ENCODE measurements at regions not wholly inside any gene's neighbourhood (a gene's known extent, or its start where the extent isn't known, plus 50 kb on each side); places are given as distances from the start of the nearest gene placed in this dataset.

GRCh38 chr13:97696921-97697320 lies 256.6 kb upstream of the IPO5 start:
- intact Hi-C loops (cut with DNase I) = no loop called here
- no peak overlapping the region for H3K9ac ChIP-seq (ENCODE audit: low read length in 3 of 3)

GRCh38 chr13:97700306-97700848 lies 253.1 kb upstream of the IPO5 start:
- FAIRE-seq = no peak
- no peaks in the 10 kb centered on the region for H3K36me3 ChIP-seq (ENCODE audit: control insufficient read depth in 2 of 3, insufficient read depth in 3 of 3, low read length in 3 of 3)

More at GRCh38 chr13:97696921-97697320, 256.6 kb upstream of the IPO5 start:
- no peaks in the 10 kb centered on the region for H3K4me1 ChIP-seq (ENCODE audit: control insufficient read depth in 2 of 3, insufficient read depth in 2 of 3, low read depth in 1 of 3, low read length in 3 of 3)
- H3K4me3 ChIP-seq (ENCODE audit: low read length in 3 of 3) = no peak overlapping the region
- H3K27ac ChIP-seq (ENCODE audit: low read depth in 2 of 2, low read length in 2 of 2) = no peak overlapping the region
- H3K9me3 ChIP-seq (ENCODE audit: control insufficient read depth in 2 of 3, insufficient read depth in 1 of 3, low read length in 3 of 3) = no peaks in the 10 kb centered on the region
- FAIRE-seq = no peak
- H3K27me3 ChIP-seq (ENCODE audit: control insufficient read depth, insufficient read depth, low read length) = no peaks in the 10 kb centered on the region
- no peak for DNase-seq
- no peaks in the 10 kb centered on the region for H3K36me3 ChIP-seq (ENCODE audit: control insufficient read depth in 2 of 3, insufficient read depth in 3 of 3, low read length in 3 of 3)
- TF ChIP-seq, protein P1, sequence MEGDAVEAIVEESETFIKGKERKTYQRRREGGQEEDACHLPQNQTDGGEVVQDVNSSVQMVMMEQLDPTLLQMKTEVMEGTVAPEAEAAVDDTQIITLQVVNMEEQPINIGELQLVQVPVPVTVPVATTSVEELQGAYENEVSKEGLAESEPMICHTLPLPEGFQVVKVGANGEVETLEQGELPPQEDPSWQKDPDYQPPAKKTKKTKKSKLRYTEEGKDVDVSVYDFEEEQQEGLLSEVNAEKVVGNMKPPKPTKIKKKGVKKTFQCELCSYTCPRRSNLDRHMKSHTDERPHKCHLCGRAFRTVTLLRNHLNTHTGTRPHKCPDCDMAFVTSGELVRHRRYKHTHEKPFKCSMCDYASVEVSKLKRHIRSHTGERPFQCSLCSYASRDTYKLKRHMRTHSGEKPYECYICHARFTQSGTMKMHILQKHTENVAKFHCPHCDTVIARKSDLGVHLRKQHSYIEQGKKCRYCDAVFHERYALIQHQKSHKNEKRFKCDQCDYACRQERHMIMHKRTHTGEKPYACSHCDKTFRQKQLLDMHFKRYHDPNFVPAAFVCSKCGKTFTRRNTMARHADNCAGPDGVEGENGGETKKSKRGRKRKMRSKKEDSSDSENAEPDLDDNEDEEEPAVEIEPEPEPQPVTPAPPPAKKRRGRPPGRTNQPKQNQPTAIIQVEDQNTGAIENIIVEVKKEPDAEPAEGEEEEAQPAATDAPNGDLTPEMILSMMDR (IDR thresholded peaks at IDR 0.05; ENCODE audit: borderline replicate concordance, extremely low read depth, insufficient read depth) = no peak

GRCh38 chr13:97702614-97703013 lies 250.9 kb upstream of the IPO5 start:
- no peaks in the 10 kb centered on the region for H3K36me3 ChIP-seq (ENCODE audit: control insufficient read depth in 2 of 3, insufficient read depth in 3 of 3, low read length in 3 of 3)
- intact Hi-C loops (cut with DNase I) = no loop called here

More at GRCh38 chr13:97700306-97700848, 253.1 kb upstream of the IPO5 start:
- TF ChIP-seq, protein P1 (IDR thresholded peaks at IDR 0.05; ENCODE audit: borderline replicate concordance, extremely low read depth, insufficient read depth) = no peak
- Histone ChIP-seq H3K4me3 (ENCODE audit: low read length in 3 of 3) (no peak overlapping the region), H3K27me3 (ENCODE audit: control insufficient read depth, insufficient read depth, low read length) (no peaks in the 10 kb centered on the region), H3K9me3 (ENCODE audit: control insufficient read depth in 2 of 3, insufficient read depth in 1 of 3, low read length in 3 of 3) (no peaks in the 10 kb centered on the region), H3K27ac (ENCODE audit: low read depth in 2 of 2, low read length in 2 of 2) (no peak overlapping the region), H3K4me1 (ENCODE audit: control insufficient read depth in 2 of 3, insufficient read depth in 2 of 3, low read depth in 1 of 3, low read length in 3 of 3) (no peaks in the 10 kb centered on the region), H3K9ac (ENCODE audit: low read length in 3 of 3) (no peak overlapping the region)
- no peak for DNase-seq
- intact Hi-C loops (cut with DNase I) = no loop called here

More at GRCh38 chr13:97702614-97703013, 250.9 kb upstream of the IPO5 start:
- FAIRE-seq (no peak), DNase-seq (no peak)
- Histone ChIP-seq H3K4me3 (ENCODE audit: low read length in 3 of 3) (no peak overlapping the region), H3K4me1 (ENCODE audit: control insufficient read depth in 2 of 3, insufficient read depth in 2 of 3, low read depth in 1 of 3, low read length in 3 of 3) (no peaks in the 10 kb centered on the region), H3K9me3 (ENCODE audit: control insufficient read depth in 2 of 3, insufficient read depth in 1 of 3, low read length in 3 of 3) (no peaks in the 10 kb centered on the region), H3K9ac (ENCODE audit: low read length in 3 of 3) (no peak overlapping the region), H3K27ac (ENCODE audit: low read depth in 2 of 2, low read length in 2 of 2) (no peak overlapping the region), H3K27me3 (ENCODE audit: control insufficient read depth, insufficient read depth, low read length) (no peaks in the 10 kb centered on the region)
- TF ChIP-seq, protein P1 (IDR thresholded peaks at IDR 0.05; ENCODE audit: borderline replicate concordance, extremely low read depth, insufficient read depth) = no peak

All from kidney (tissue), 13 donors.